PC-3 (cell line): ENCODE measurements at regions not wholly inside any gene's neighbourhood (a gene's known extent, or its start where the extent isn't known, plus 50 kb on each side); places are given as distances from the start of the nearest gene placed in this dataset.

ENCODE experiments used
- ATAC-seq: fragments of 200-7000 bp; cut with Tn5 transposase; 2 replicates; pipeline ENCODE4 v1.9.1; 2020; ENCODE audit warnings: mild to moderate bottlenecking, moderate library complexity
- BruUV-seq: library from RNA; stranded (reverse); fragments of 400-500 nt; replicated peaks from 2 replicates; lab custom pipeline; 2021; lab: Mats Ljungman, UMichigan
- CTCF ChIA-PET: fragments of 300-600 bp; sonication (Branson Sonifier 250); formaldehyde crosslinking; loops from one replicate; lab custom pipeline; 2022; ENCODE audit warnings: antibody characterized with exemption; lab: Charles Lee
- POLR2A ChIA-PET: fragments of 300-600 bp; sonication (Branson Sonifier 250); formaldehyde crosslinking; loops from one replicate; lab custom pipeline; 2022; ENCODE audit warnings: antibody characterized with exemption; ENCODE audit not compliant: unreplicated experiment; lab: Charles Lee
- DNase-seq: peaks from one replicate; pipeline ENCODE4 v3.0.0-alpha.2; 2015
- H2AFZ ChIP-seq: fragments of 300-600 bp; sonication (generic); 2 replicates; pipeline ENCODE4 v1.6.0; 2016; ENCODE audit warnings: antibody characterized with exemption, low read length
- H3F3A ChIP-seq: fragments of 300-600 bp; sonication (generic); one replicate; pipeline ENCODE4 v1.6.0; 2017; ENCODE audit warnings: antibody characterized with exemption, low read length, control low read depth, mild to moderate bottlenecking; ENCODE audit not compliant: unreplicated experiment
- H3K27ac ChIP-seq: fragments of 300-600 bp; sonication (generic); 2 replicates; pipeline ENCODE4 v1.5.1; 2016; ENCODE audit warnings: mild to moderate bottlenecking, low read length
- H3K27me3 ChIP-seq: fragments of 300-600 bp; sonication (generic); 2 replicates; pipeline ENCODE4 v1.6.1; 2016; ENCODE audit warnings: low read length, mixed read lengths
- H3K36me3 ChIP-seq: fragments of 300-600 bp; sonication (generic); 2 replicates; pipeline ENCODE4 v1.6.1; 2016; ENCODE audit warnings: low read depth, mixed run types, low read length, mixed read lengths
- H3K4me1 ChIP-seq: fragments of 300-600 bp; sonication (generic); 2 replicates; pipeline ENCODE4 v1.5.1; 2016; ENCODE audit warnings: low read length; ENCODE audit not compliant: insufficient read depth
- H3K4me2 ChIP-seq: fragments of 300-600 bp; sonication (generic); 2 replicates; pipeline ENCODE4 v1.6.0; 2016; ENCODE audit warnings: low read length
- H3K4me3 ChIP-seq: fragments of 300-600 bp; sonication (generic); 2 replicates; pipeline ENCODE4 v1.5.1; 2016; ENCODE audit warnings: mild to moderate bottlenecking, low read length, mixed read lengths
- H3K79me2 ChIP-seq: fragments of 300-600 bp; sonication (generic); 2 replicates; pipeline ENCODE4 v1.6.1; 2017; ENCODE audit warnings: low read length, mixed read lengths
- H3K9ac ChIP-seq: fragments of 300-600 bp; sonication (generic); 2 replicates; pipeline ENCODE4 v1.6.0; 2016; ENCODE audit warnings: mild to moderate bottlenecking, low read length
- H3K9me2 ChIP-seq: fragments of 300-600 bp; sonication (generic); replicated peaks from 2 replicates; pipeline ENCODE4 v1.6.1; 2016; ENCODE audit warnings: mixed run types, low read length, mixed read lengths
- H3K9me3 ChIP-seq: fragments of 300-600 bp; sonication (generic); 2 replicates; pipeline ENCODE4 v1.6.1; 2016; ENCODE audit warnings: low read length, mixed read lengths
- H4K20me1 ChIP-seq: fragments of 300-600 bp; sonication (generic); 2 replicates; pipeline ENCODE4 v1.6.1; 2016; ENCODE audit warnings: low read length, mixed read lengths
- CTCF ChIP-seq: fragments of 300-600 bp; sonication (generic); conservative IDR thresholded peaks from 2 replicates; pipeline ENCODE4 v1.5.1; 2017; ENCODE audit warnings: antibody characterized with exemption, low read depth, mild to moderate bottlenecking, low read length
- EZH2 ChIP-seq: fragments of 300-600 bp; sonication (generic); IDR thresholded peaks from one replicate; pipeline ENCODE4 v1.6.1; 2017; ENCODE audit warnings: antibody characterized with exemption, mild to moderate bottlenecking, low read length; ENCODE audit not compliant: unreplicated experiment
- EZH2phosphoT487 ChIP-seq: fragments of 300-600 bp; sonication (generic); IDR thresholded peaks from 2 replicates; pipeline ENCODE4 v1.6.1; 2018; ENCODE audit warnings: mild to moderate bottlenecking, antibody characterized with exemption, low read length, borderline replicate concordance
- intact Hi-C: fragments of 100-400 bp; cut with micrococcal nuclease; formaldehyde crosslinking; loops from 2 replicates; pipeline ENCODE4 v1.9.0; 2023

- Histone ChIP-seq H3K9me2 (no peaks in the 10 kb centered on the region), H3K36me3 (no peaks in the 10 kb centered on the region), H3K9me3 (no peaks in the 10 kb centered on the region), H3F3A (no peaks in the 10 kb centered on the region), H2AFZ (no peak overlapping the region), H3K4me3 (no peak overlapping the region), H4K20me1 (no peaks in the 10 kb centered on the region), H3K4me2 (no peak overlapping the region), H3K79me2 (no peaks in the 10 kb centered on the region), H3K27me3 (no peaks in the 10 kb centered on the region), H3K27ac (no peak overlapping the region), H3K4me1 (no peaks in the 10 kb centered on the region), H3K9ac (no peak overlapping the region)
- intact Hi-C loops = no loop called here
- TF ChIP-seq CTCF = no peak
- no peak for TF ChIP-seq EZH2phosphoT487
- no peak for TF ChIP-seq EZH2
- ATAC-seq (no peak), DNase-seq (no peak)
- no TSS peak for BruUV-seq
- ChIA-PET POLR2A (no interaction called here), CTCF (no interaction called here)
These were observed 565.2 kb upstream of the NRXN1 start for GRCh38 chr2:51597086-51597485.

GRCh38 chr2:51595836-51596235 lies 563.9 kb upstream of the NRXN1 start:
- POLR2A ChIA-PET = no interaction called here

More at GRCh38 chr2:51595836-51596235, 563.9 kb upstream of the NRXN1 start:
- no peak overlapping the region for H3K4me2 ChIP-seq
- no TSS peak for BruUV-seq
- H3K9ac ChIP-seq = no peak overlapping the region
- H3K27ac ChIP-seq = no peak overlapping the region
- no peaks in the 10 kb centered on the region for H3K4me1 ChIP-seq
- DNase-seq = no peak
- H2AFZ ChIP-seq = no peak overlapping the region
- H3F3A ChIP-seq = no peaks in the 10 kb centered on the region
- no peaks in the 10 kb centered on the region for H3K36me3 ChIP-seq
- no peaks in the 10 kb centered on the region for H3K9me2 ChIP-seq
- H3K4me3 ChIP-seq = no peak overlapping the region
- CTCF ChIA-PET = no interaction called here
- ATAC-seq = no peak
- no peaks in the 10 kb centered on the region for H3K79me2 ChIP-seq
- no peak for TF ChIP-seq EZH2
- no peak for TF ChIP-seq CTCF
- TF ChIP-seq EZH2phosphoT487 = no peak
- H3K27me3 ChIP-seq = no peaks in the 10 kb centered on the region
- intact Hi-C loops = no loop called here
- H4K20me1 ChIP-seq = no peaks in the 10 kb centered on the region
- no peaks in the 10 kb centered on the region for H3K9me3 ChIP-seq
